A673 (cell line): ENCODE measurements at regions not wholly inside any gene's neighbourhood (a gene's known extent, or its start where the extent isn't known, plus 50 kb on each side); places are given as distances from the start of the nearest gene placed in this dataset.

ENCODE experiments used
- CTCF ChIP-seq: fragments of 300-800, 200-600 bp; sonication (generic); conservative IDR thresholded peaks from 2 replicates; pipeline ENCODE4 v1.5.1; 2017; ENCODE audit warnings: low read depth, mild to moderate bottlenecking, antibody characterized with exemption, low read length, moderate library complexity, mixed read lengths
- EZH2 ChIP-seq: fragments of 200-600 bp; sonication (generic); IDR thresholded peaks from 2 replicates; pipeline ENCODE4 v1.6.1; 2017; ENCODE audit warnings: borderline replicate concordance, low read depth, mild to moderate bottlenecking, mixed read lengths, antibody characterized with exemption, low read length; ENCODE audit not compliant: poor library complexity, severe bottlenecking

GRCh38 chr2:150095361-150096095 is 391.9 kb downstream of the RND3 start:
- TF ChIP-seq CTCF (no peak), EZH2 (no peak)
